MM.1S (cell line): ENCODE measurements at regions not wholly inside any gene's neighbourhood (a gene's known extent, or its start where the extent isn't known, plus 50 kb on each side); places are given as distances from the start of the nearest gene placed in this dataset.

Experiments used
- EZH2 ChIP-seq: fragments of 300-600 bp; sonication (generic); optimal IDR thresholded peaks from 2 replicates; pipeline ENCODE3; 2017; ENCODE audit warnings: low read depth, mild to moderate bottlenecking, antibody characterized with exemption, low read length, mixed read lengths
- EZH2phosphoT487 ChIP-seq: fragments of 300-600 bp; sonication (generic); IDR thresholded peaks from 2 replicates; pipeline ENCODE4 v1.6.1; 2018; ENCODE audit warnings: antibody characterized with exemption, low read length
- TF ChIP-seq, protein P1 (sequence below): fragments of 300-600 bp; sonication (generic); IDR thresholded peaks from 2 replicates; pipeline ENCODE4 v1.5.1; 2016; ENCODE audit warnings: antibody characterized with exemption, low read length, mixed read lengths

DNA sequence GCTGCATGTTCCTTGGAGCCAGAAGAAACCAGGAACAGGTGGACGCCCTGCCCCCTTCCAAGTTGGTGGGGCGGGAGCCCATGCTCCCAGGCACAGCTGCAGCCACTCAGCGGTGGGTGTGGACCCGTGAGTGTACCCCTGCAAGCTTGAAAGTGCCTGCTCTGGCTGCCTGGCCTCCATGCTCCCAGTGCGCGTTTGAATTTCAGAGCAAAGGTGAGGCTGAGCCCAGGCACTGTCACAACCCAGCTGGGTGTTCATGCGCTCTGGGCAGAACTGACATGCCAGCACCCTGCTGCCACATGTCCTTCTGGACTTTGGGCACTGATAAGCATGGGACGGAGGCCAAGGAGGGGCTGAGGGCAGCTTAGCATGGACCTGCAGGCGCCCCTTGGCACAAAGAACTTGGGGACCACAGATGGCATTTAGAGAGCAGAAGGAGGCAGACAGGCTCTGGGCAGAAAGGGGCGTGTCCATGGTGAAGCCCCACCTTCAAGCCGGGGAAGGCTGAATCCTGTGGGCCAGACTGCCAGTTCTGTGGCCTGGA, 402.0 kb upstream of the NRG3 start:
- TF ChIP-seq EZH2phosphoT487 (no peak), EZH2 (no peak)
- TF ChIP-seq, protein P1, sequence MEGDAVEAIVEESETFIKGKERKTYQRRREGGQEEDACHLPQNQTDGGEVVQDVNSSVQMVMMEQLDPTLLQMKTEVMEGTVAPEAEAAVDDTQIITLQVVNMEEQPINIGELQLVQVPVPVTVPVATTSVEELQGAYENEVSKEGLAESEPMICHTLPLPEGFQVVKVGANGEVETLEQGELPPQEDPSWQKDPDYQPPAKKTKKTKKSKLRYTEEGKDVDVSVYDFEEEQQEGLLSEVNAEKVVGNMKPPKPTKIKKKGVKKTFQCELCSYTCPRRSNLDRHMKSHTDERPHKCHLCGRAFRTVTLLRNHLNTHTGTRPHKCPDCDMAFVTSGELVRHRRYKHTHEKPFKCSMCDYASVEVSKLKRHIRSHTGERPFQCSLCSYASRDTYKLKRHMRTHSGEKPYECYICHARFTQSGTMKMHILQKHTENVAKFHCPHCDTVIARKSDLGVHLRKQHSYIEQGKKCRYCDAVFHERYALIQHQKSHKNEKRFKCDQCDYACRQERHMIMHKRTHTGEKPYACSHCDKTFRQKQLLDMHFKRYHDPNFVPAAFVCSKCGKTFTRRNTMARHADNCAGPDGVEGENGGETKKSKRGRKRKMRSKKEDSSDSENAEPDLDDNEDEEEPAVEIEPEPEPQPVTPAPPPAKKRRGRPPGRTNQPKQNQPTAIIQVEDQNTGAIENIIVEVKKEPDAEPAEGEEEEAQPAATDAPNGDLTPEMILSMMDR, result no peak
